HepG2 (cell line): ENCODE measurements at regions not wholly inside any gene's neighbourhood (a gene's known extent, or its start where the extent isn't known, plus 50 kb on each side); places are given as distances from the start of the nearest gene placed in this dataset.

Experiments
- ATAC-seq: fragments of 200-7000 bp; cut with Tn5 transposase; 3 replicates; pipeline ENCODE4 v1.9.1; 2020; ENCODE audit warnings: mild to moderate bottlenecking, moderate library complexity
- BruUV-seq: library from RNA; stranded (reverse); fragments of 400-500 nt; replicated peaks from 2 replicates; lab custom pipeline; 2021; lab: Mats Ljungman, UMichigan
- CTCF ChIA-PET: fragments of 300-600 bp; formaldehyde crosslinking; extraction: SDS; loops from one replicate; lab custom pipeline; 2021; ENCODE audit warnings: low total read pairs, inconsistent platforms, low intra/inter-chr PET ratio; lab: Yijun Ruan, JAX
- POLR2A ChIA-PET: fragments of 350-600 bp; sonication (Branson Sonifier 250); formaldehyde crosslinking; loops from one replicate; lab custom pipeline; 2020; ENCODE audit warnings: antibody characterized with exemption, inconsistent platforms; lab: Yijun Ruan, JAX
- DNase-seq: peaks from one replicate; pipeline ENCODE4 v3.0.0-alpha.2; 2015; ENCODE audit warnings: low spot score
- FAIRE-seq: peaks from 3 replicates; lab custom pipeline; 2011; peaks lifted over from hg19 to GRCh38; lab: Jason Lieb, UNC
- H2AFZ ChIP-seq: one replicate; pipeline ENCODE4 v1.6.1; 2011; ENCODE audit warnings: low read length, inconsistent platforms
- H3K27ac ChIP-seq: fragments of 300-600 bp; 3 replicates; pipeline ENCODE4 v1.8.0; 2011; ENCODE audit warnings: mixed run types, mild to moderate bottlenecking, mixed read lengths, low read length, inconsistent platforms; ENCODE audit not compliant: insufficient read depth; ENCODE audit errors: extremely low read length
- H3K27me3 ChIP-seq, 2 experiments: fragments of 200-600 bp in 1 of 2; 2 replicates in 1 of 2; 3 replicates in 1 of 2; pipeline versions ENCODE4 v1.6.0 to v1.8.0; 2011; ENCODE audit warnings: low read length in 2 of 2, mild to moderate bottlenecking in 2 of 2, moderate library complexity in 2 of 2, inconsistent platforms in 1 of 2; ENCODE audit not compliant: insufficient read depth in 2 of 2, control insufficient read depth in 1 of 2
- H3K36me3 ChIP-seq, 2 experiments: fragments of 200-600 bp in 1 of 2; replicated peaks in 1 of 2; 2 replicates in 1 of 2; 3 replicates in 1 of 2; pipeline versions ENCODE4 v1.5.1 to v1.8.0; 2011; ENCODE audit warnings: low read length in 2 of 2, inconsistent platforms in 1 of 2; ENCODE audit not compliant: insufficient read depth in 2 of 2, control insufficient read depth in 1 of 2
- H3K4me1 ChIP-seq: 2 replicates; pipeline ENCODE4 v1.5.1; 2012; ENCODE audit warnings: low read length, inconsistent platforms; ENCODE audit not compliant: insufficient read depth
- H3K4me2 ChIP-seq: 2 replicates; pipeline ENCODE4 v1.6.0; 2011; ENCODE audit warnings: low read depth, low read length, inconsistent platforms
- H3K4me3 ChIP-seq, 3 experiments: fragments of 200-600 bp in 1 of 3; sonication (generic), shearing (Covaris generic) in 1 of 3; replicated peaks in 1 of 3; 2 replicates each; pipeline ENCODE4 v1.5.1; 2011 to 2016; ENCODE audit warnings: low read length in 3 of 3, inconsistent platforms in 2 of 3, low read depth in 2 of 3, mild to moderate bottlenecking in 2 of 3, control low read depth in 1 of 3, mixed read lengths in 1 of 3; ENCODE audit not compliant: insufficient read depth in 1 of 3
- H3K79me2 ChIP-seq: one replicate; pipeline ENCODE4 v1.6.1; 2011; ENCODE audit warnings: low read length, inconsistent platforms; ENCODE audit not compliant: insufficient read depth
- H3K9ac ChIP-seq: 2 replicates; pipeline ENCODE4 v1.6.0; 2011; ENCODE audit warnings: mild to moderate bottlenecking, low read depth, low read length, inconsistent platforms; ENCODE audit not compliant: insufficient read depth
- H3K9me3 ChIP-seq: 2 replicates; pipeline ENCODE4 v1.5.1; 2012; ENCODE audit warnings: mild to moderate bottlenecking, low read length
- H4K20me1 ChIP-seq: 2 replicates; pipeline ENCODE4 v1.6.0; 2011; ENCODE audit warnings: inconsistent platforms, mild to moderate bottlenecking, low read length, moderate library complexity; ENCODE audit not compliant: insufficient read depth
- KAT7 ChIP-seq: IDR thresholded peaks from 2 replicates; pipeline ENCODE4 v1.6.1; 2018; ENCODE audit warnings: borderline replicate concordance, missing compliant biosample characterization
- MTF1 ChIP-seq: sonication (generic); formaldehyde crosslinking; IDR thresholded peaks from 2 replicates; pipeline ENCODE4 v1.5.0; 2020; ENCODE audit warnings: missing genetic modification reagents
- PRDM10 ChIP-seq: sonication (generic); formaldehyde crosslinking; IDR thresholded peaks from 2 replicates; pipeline ENCODE4 v1.4.0; 2020; ENCODE audit warnings: low read depth, missing genetic modification reagents
- RBAK ChIP-seq: sonication (generic); formaldehyde crosslinking; IDR thresholded peaks from 2 replicates; pipeline ENCODE4 v1.5.1; 2020; ENCODE audit warnings: mild to moderate bottlenecking, missing genetic modification reagents
- SMARCC2 ChIP-seq: fragments of 450-650 bp; IDR thresholded peaks from 2 replicates; pipeline ENCODE4 v1.6.1; 2017; ENCODE audit warnings: antibody characterized with exemption, mild to moderate bottlenecking
- SP140L ChIP-seq: sonication (generic); formaldehyde crosslinking; IDR thresholded peaks from 2 replicates; pipeline ENCODE4 v1.4.0; 2020; ENCODE audit warnings: missing genetic modification reagents, borderline replicate concordance
- TCF7L2 ChIP-seq: IDR thresholded peaks from 2 replicates; pipeline ENCODE4 v1.6.1; 2011; ENCODE audit warnings: mild to moderate bottlenecking, low read depth, low read length, moderate library complexity
- THAP11 ChIP-seq: IDR thresholded peaks from 2 replicates; pipeline ENCODE4 v1.6.1; 2016; ENCODE audit warnings: missing biosample characterization, missing genetic modification reagents
- TOE1 ChIP-seq: sonication (generic); formaldehyde crosslinking; IDR thresholded peaks from 2 replicates; pipeline ENCODE4 v1.4.0; 2020; ENCODE audit warnings: mild to moderate bottlenecking, missing genetic modification reagents
- TOPORS ChIP-seq: sonication (generic); formaldehyde crosslinking; IDR thresholded peaks from 2 replicates; pipeline ENCODE4 v1.8.0; 2023; ENCODE audit warnings: mild to moderate bottlenecking, missing genetic modification reagents
- ZBTB3 ChIP-seq: sonication (generic); formaldehyde crosslinking; IDR thresholded peaks from 2 replicates; pipeline ENCODE4 v1.4.0; 2020; ENCODE audit warnings: low read depth, mild to moderate bottlenecking, moderate library complexity, missing genetic modification reagents, borderline replicate concordance
- ZKSCAN1 ChIP-seq: fragments of 150-350 bp; IDR thresholded peaks from 2 replicates; pipeline ENCODE4 v1.6.1; 2014; ENCODE audit warnings: low read length
- ZMAT3 ChIP-seq: sonication (generic); formaldehyde crosslinking; conservative IDR thresholded peaks from 2 replicates; pipeline ENCODE4 v1.7.0; 2021; ENCODE audit warnings: missing genetic modification reagents
- ZNF12 ChIP-seq: sonication (generic); formaldehyde crosslinking; IDR thresholded peaks from 2 replicates; pipeline ENCODE4 v1.5.0; 2020; ENCODE audit warnings: missing genetic modification reagents
- ZNF234 ChIP-seq: sonication (generic); formaldehyde crosslinking; conservative IDR thresholded peaks from 2 replicates; pipeline ENCODE4 v1.5.1; 2020; ENCODE audit warnings: mild to moderate bottlenecking, missing genetic modification reagents
- ZNF598 ChIP-seq: sonication (generic); formaldehyde crosslinking; IDR thresholded peaks from 2 replicates; pipeline ENCODE4 v1.5.1; 2020; ENCODE audit warnings: mild to moderate bottlenecking, missing genetic modification reagents, borderline replicate concordance
- ZNF709 ChIP-seq: sonication (generic); formaldehyde crosslinking; IDR thresholded peaks from 2 replicates; pipeline ENCODE4 v1.5.0; 2020; ENCODE audit warnings: mild to moderate bottlenecking, missing genetic modification reagents
- ZSCAN31 ChIP-seq: sonication (generic); formaldehyde crosslinking; IDR thresholded peaks from 2 replicates; pipeline ENCODE4 v1.5.0; 2020; ENCODE audit warnings: low read depth, mild to moderate bottlenecking, missing genetic modification reagents
- whole genome bisulfite sequencing: methylation state at CpG from one replicate; pipeline ENCODE4 v1.1.6; 2017; ENCODE audit warnings: low lambda C conversion rate; 5-methylcytosine and 5-hydroxymethylcytosine counted together
- in situ Hi-C: cut with HindIII; loops from 2 replicates; pipeline ENCODE4 v1.10.0; 2017; ENCODE audit warnings: low pct_unique_long_range_greater_than_20kb; ENCODE audit not compliant: extremely low pct_ligation_motif_present
- intact Hi-C: fragments of 100-400 bp; cut with micrococcal nuclease; formaldehyde crosslinking; loops from one replicate; pipeline ENCODE4 v1.10.0; 2022; ENCODE audit not compliant: unreplicated experiment
- TF ChIP-seq, protein P1 (sequence below): sonication (generic); formaldehyde crosslinking; IDR thresholded peaks from 2 replicates; pipeline ENCODE4 v1.4.0; 2020; ENCODE audit warnings: missing genetic modification reagents

DNA sequence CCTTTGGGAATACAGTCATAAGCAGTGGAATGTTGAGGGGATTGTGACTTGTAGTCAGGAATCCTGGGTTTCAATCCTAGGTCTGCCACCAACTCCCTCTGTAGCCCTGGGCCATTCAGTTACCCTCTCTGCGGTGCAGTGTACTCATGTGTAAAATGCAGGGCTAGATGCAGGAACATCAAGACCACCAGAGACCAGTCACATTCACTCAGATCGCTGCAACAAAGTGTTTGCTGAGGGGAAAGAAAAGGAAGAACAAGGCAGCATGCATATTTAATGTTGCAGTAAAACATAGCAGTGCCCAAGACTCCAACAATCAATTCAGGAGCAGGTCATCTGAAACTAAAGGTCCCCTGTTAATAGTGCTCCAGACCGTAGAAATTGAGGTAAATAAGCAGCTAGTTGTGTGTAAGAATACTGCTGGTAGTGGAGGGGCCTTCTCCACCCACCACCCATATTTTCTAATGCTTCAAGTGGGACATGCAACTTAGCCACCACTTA is 410.7 kb downstream of the OMA1 start:
- Histone ChIP-seq H4K20me1 (no peaks in the 10 kb centered on the region), H3K4me1 (no peaks in the 10 kb centered on the region), H3K4me2 (no peak overlapping the region), H3K9me3 (0 out of 2 replicates have a peak, but pooled peaks cover 9% of the 10 kb centered on the region), H3K27me3 (no peaks in the 10 kb centered on the region), H3K4me3 (no peak overlapping the region), H3K79me2 (no peaks in the 10 kb centered on the region), H3K27ac (no peak overlapping the region), H3K36me3 (no peaks in the 10 kb centered on the region), H2AFZ (no peak overlapping the region), H3K9ac (no peak overlapping the region)
- intact Hi-C loops = no loop called here
- BruUV-seq = no TSS peak
- no peak for ATAC-seq
- no peak for FAIRE-seq
- in situ Hi-C loops = no loop called here
- ChIA-PET POLR2A (no interaction called here), CTCF (no interaction called here)
- WGBS = 3% methylated on average over 3 of the region's 3 CpGs
- TF ChIP-seq, protein P1, sequence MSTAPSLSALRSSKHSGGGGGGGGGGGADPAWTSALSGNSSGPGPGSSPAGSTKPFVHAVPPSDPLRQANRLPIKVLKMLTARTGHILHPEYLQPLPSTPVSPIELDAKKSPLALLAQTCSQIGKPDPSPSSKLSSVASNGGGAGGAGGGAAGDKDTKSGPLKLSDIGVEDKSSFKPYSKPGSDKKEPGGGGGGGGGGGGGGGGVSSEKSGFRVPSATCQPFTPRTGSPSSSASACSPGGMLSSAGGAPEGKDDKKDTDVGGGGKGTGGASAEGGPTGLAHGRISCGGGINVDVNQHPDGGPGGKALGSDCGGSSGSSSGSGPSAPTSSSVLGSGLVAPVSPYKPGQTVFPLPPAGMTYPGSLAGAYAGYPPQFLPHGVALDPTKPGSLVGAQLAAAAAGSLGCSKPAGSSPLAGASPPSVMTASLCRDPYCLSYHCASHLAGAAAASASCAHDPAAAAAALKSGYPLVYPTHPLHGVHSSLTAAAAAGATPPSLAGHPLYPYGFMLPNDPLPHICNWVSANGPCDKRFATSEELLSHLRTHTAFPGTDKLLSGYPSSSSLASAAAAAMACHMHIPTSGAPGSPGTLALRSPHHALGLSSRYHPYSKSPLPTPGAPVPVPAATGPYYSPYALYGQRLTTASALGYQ (CRISPR knock-in tag) = no peak
- TF ChIP-seq SP140L (CRISPR knock-in tag) = no peak
- no peak for TF ChIP-seq TOPORS (CRISPR knock-in tag)
- no peak for TF ChIP-seq THAP11 (CRISPR knock-in tag)
- TF ChIP-seq ZMAT3 (CRISPR knock-in tag) = no peak
- no peak for TF ChIP-seq KAT7
- TF ChIP-seq TCF7L2 = no peak
- no peak for TF ChIP-seq ZBTB3 (CRISPR knock-in tag)
- TF ChIP-seq MTF1 (CRISPR knock-in tag) = no peak
- no peak for TF ChIP-seq SMARCC2
- TF ChIP-seq ZSCAN31 = no peak
- no peak for TF ChIP-seq ZKSCAN1
- TF ChIP-seq ZNF234 = no peak
- no peak for TF ChIP-seq RBAK
- no peak for TF ChIP-seq TOE1 (CRISPR knock-in tag)
- no peak for TF ChIP-seq ZNF598
- no peak for TF ChIP-seq PRDM10 (CRISPR knock-in tag)
- TF ChIP-seq ZNF709 = no peak
- TF ChIP-seq ZNF12 (CRISPR knock-in tag) = no peak
- TF ChIP-seq, all 625 proteins: peak for 0
- DNase-seq = no peak
